ENCODE measurements at regions not wholly inside any gene's neighbourhood (a gene's known extent, or its start where the extent isn't known, plus 50 kb on each side); places are given as distances from the start of the nearest gene placed in this dataset.
A peak's percentile ranks its signal among the peaks of the same experiment; 100 is the strongest.

- DNase-seq = no peak
- Histone ChIP-seq H3K36me3 (no peaks in the 10 kb centered on the region), H3K4me3 (no peak overlapping the region), H3K27me3 (ENCODE audit: low read depth) (peaks cover 56% of the 10 kb centered on the region), H3K27ac (replicated peaks) (no peak overlapping the region), H3K4me1 (no peaks in the 10 kb centered on the region), H3K9me3 (replicated peaks) (peaks cover 18% of the 10 kb centered on the region)
- intact Hi-C loops (cut with micrococcal nuclease) = no loop called here
- no peak for TF ChIP-seq CTCF (IDR thresholded peaks at IDR 0.05; ENCODE audit: borderline replicate concordance)
Measured at GRCh38 chr20:56994006-56994405, 272.4 kb downstream of the BMP7 start.

- H3K4me1 ChIP-seq = no peaks in the 10 kb centered on the region
- no peak for DNase-seq
- no peak overlapping the region for H3K4me3 ChIP-seq
- TF ChIP-seq CTCF (IDR thresholded peaks at IDR 0.05; ENCODE audit: borderline replicate concordance) = no peak
- no peaks in the 10 kb centered on the region for H3K36me3 ChIP-seq
- H3K27ac ChIP-seq (replicated peaks) = no peak overlapping the region
- peaks cover 29% of the 10 kb centered on the region for H3K9me3 ChIP-seq (replicated peaks)
- intact Hi-C loops (cut with micrococcal nuclease) = no loop called here
- peaks cover 52% of the 10 kb centered on the region for H3K27me3 ChIP-seq (ENCODE audit: low read depth)
Measured at GRCh38 chr20:56995149-56995548, 271.3 kb downstream of the BMP7 start.

- H3K4me3 ChIP-seq = no peak overlapping the region
- no peak overlapping the region for H3K27ac ChIP-seq (replicated peaks)
- intact Hi-C loops (cut with micrococcal nuclease) = no loop called here
- TF ChIP-seq CTCF (IDR thresholded peaks at IDR 0.05; ENCODE audit: borderline replicate concordance) = peak; percentile 39
- no peaks in the 10 kb centered on the region for H3K4me1 ChIP-seq
- no peak for DNase-seq
- H3K36me3 ChIP-seq = no peaks in the 10 kb centered on the region
- H3K27me3 ChIP-seq (ENCODE audit: low read depth) = peaks cover 51% of the 10 kb centered on the region
- peaks cover 29% of the 10 kb centered on the region for H3K9me3 ChIP-seq (replicated peaks)
Measured at GRCh38 chr20:56995635-56996075, 270.8 kb downstream of the BMP7 start.

GRCh38 chr20:56996533-56996932 lies 269.9 kb downstream of the BMP7 start:
- Histone ChIP-seq H3K27ac (replicated peaks) (no peak overlapping the region), H3K4me3 (no peak overlapping the region), H3K9me3 (replicated peaks) (peaks cover 29% of the 10 kb centered on the region), H3K36me3 (no peaks in the 10 kb centered on the region), H3K27me3 (ENCODE audit: low read depth) (peaks cover 47% of the 10 kb centered on the region), H3K4me1 (no peaks in the 10 kb centered on the region)
- no peak for DNase-seq
- intact Hi-C loops (cut with micrococcal nuclease) = no loop called here
- TF ChIP-seq CTCF (IDR thresholded peaks at IDR 0.05; ENCODE audit: borderline replicate concordance) = no peak

- Histone ChIP-seq H3K27ac (replicated peaks) (no peak overlapping the region), H3K4me3 (no peak overlapping the region), H3K27me3 (ENCODE audit: low read depth) (peaks cover 63% of the 10 kb centered on the region), H3K36me3 (no peaks in the 10 kb centered on the region), H3K4me1 (no peaks in the 10 kb centered on the region), H3K9me3 (replicated peaks) (peaks cover 26% of the 10 kb centered on the region)
- no peak for DNase-seq
- TF ChIP-seq CTCF (IDR thresholded peaks at IDR 0.05; ENCODE audit: borderline replicate concordance) = no peak
- intact Hi-C loops (cut with micrococcal nuclease) = no loop called here
Measured at GRCh38 chr20:56998438-56998837, 268.0 kb downstream of the BMP7 start.
